Ishikawa (cell line): ENCODE measurements at regions not wholly inside any gene's neighbourhood (a gene's known extent, or its start where the extent isn't known, plus 50 kb on each side); places are given as distances from the start of the nearest gene placed in this dataset.

Source experiments
- CEBPB ChIP-seq: IDR thresholded peaks from 2 replicates; pipeline ENCODE4 v1.6.1; 2012
- CREB1 ChIP-seq: IDR thresholded peaks from 2 replicates; pipeline ENCODE4 v1.6.1; 2012; ENCODE audit warnings: low read depth
- EGR1 ChIP-seq: IDR thresholded peaks from 2 replicates; pipeline ENCODE4 v1.6.1; 2012
- EP300 ChIP-seq: IDR thresholded peaks from 2 replicates; pipeline ENCODE4 v1.6.1; 2012; ENCODE audit warnings: borderline replicate concordance
- FOXM1 ChIP-seq: IDR thresholded peaks from 2 replicates; pipeline ENCODE4 v1.6.1; 2012; ENCODE audit warnings: low read depth, borderline replicate concordance
- NFIC ChIP-seq: IDR thresholded peaks from 2 replicates; pipeline ENCODE4 v1.6.1; 2012
- RAD21 ChIP-seq: IDR thresholded peaks from 2 replicates; pipeline ENCODE4 v1.6.1; 2012; ENCODE audit warnings: low read depth
- TAF1 ChIP-seq: IDR thresholded peaks from 2 replicates; pipeline ENCODE4 v1.6.1; 2012; ENCODE audit warnings: low read depth, mild to moderate bottlenecking
- TCF12 ChIP-seq: IDR thresholded peaks from 2 replicates; pipeline ENCODE4 v1.6.1; 2012; ENCODE audit warnings: low read depth
- TEAD4 ChIP-seq: IDR thresholded peaks from 2 replicates; pipeline ENCODE4 v1.6.1; 2012
- YY1 ChIP-seq: IDR thresholded peaks from 2 replicates; pipeline ENCODE4 v1.6.1; 2012; ENCODE audit warnings: low read depth
- ZBTB7A ChIP-seq: IDR thresholded peaks from 2 replicates; pipeline ENCODE4 v1.6.1; 2012; ENCODE audit warnings: low read depth
- TF ChIP-seq, protein P1 (sequence below): IDR thresholded peaks from 2 replicates; pipeline ENCODE4 v1.6.1; 2012
- TF ChIP-seq, protein P2 (sequence below): IDR thresholded peaks from 2 replicates; pipeline ENCODE4 v1.6.1; 2012
- TF ChIP-seq, protein P3 (sequence below): IDR thresholded peaks from 2 replicates; pipeline ENCODE4 v1.6.1; 2012; ENCODE audit warnings: low read depth, mild to moderate bottlenecking

DNA sequence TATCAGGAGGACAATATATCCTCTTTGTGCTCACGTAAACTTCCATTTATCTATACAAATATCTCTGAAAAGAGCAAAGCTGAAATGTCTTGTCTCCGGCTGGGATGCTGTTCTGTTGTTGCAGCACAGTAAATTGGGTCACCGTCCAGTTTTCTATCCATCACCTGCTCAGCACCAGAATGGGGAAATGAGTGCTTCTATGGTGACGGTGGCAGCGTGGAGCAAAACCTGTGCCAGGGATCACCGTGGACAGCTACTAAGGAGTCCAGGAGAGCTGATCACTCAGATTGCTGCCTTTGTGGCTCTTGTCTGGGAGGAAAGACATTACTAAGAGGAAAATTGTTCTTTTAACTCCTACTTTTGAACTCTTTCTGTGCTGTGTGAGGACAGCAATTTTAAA is 531.6 kb downstream of the PSAT1 start:
- TF ChIP-seq EP300 (no peak), CREB1 (no peak), TCF12 (no peak), YY1 (no peak), TEAD4 (no peak), FOXM1 (no peak), NFIC (no peak), ZBTB7A (no peak), CEBPB (no peak), EGR1 (no peak), TAF1 (no peak), RAD21 (no peak)
- TF ChIP-seq, protein P1, sequence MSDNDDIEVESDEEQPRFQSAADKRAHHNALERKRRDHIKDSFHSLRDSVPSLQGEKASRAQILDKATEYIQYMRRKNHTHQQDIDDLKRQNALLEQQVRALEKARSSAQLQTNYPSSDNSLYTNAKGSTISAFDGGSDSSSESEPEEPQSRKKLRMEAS: no peak
- TF ChIP-seq, protein P2, sequence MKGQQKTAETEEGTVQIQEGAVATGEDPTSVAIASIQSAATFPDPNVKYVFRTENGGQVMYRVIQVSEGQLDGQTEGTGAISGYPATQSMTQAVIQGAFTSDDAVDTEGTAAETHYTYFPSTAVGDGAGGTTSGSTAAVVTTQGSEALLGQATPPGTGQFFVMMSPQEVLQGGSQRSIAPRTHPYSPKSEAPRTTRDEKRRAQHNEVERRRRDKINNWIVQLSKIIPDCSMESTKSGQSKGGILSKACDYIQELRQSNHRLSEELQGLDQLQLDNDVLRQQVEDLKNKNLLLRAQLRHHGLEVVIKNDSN: no peak
- TF ChIP-seq, protein P3, sequence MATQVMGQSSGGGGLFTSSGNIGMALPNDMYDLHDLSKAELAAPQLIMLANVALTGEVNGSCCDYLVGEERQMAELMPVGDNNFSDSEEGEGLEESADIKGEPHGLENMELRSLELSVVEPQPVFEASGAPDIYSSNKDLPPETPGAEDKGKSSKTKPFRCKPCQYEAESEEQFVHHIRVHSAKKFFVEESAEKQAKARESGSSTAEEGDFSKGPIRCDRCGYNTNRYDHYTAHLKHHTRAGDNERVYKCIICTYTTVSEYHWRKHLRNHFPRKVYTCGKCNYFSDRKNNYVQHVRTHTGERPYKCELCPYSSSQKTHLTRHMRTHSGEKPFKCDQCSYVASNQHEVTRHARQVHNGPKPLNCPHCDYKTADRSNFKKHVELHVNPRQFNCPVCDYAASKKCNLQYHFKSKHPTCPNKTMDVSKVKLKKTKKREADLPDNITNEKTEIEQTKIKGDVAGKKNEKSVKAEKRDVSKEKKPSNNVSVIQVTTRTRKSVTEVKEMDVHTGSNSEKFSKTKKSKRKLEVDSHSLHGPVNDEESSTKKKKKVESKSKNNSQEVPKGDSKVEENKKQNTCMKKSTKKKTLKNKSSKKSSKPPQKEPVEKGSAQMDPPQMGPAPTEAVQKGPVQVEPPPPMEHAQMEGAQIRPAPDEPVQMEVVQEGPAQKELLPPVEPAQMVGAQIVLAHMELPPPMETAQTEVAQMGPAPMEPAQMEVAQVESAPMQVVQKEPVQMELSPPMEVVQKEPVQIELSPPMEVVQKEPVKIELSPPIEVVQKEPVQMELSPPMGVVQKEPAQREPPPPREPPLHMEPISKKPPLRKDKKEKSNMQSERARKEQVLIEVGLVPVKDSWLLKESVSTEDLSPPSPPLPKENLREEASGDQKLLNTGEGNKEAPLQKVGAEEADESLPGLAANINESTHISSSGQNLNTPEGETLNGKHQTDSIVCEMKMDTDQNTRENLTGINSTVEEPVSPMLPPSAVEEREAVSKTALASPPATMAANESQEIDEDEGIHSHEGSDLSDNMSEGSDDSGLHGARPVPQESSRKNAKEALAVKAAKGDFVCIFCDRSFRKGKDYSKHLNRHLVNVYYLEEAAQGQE: no peak

DNA sequence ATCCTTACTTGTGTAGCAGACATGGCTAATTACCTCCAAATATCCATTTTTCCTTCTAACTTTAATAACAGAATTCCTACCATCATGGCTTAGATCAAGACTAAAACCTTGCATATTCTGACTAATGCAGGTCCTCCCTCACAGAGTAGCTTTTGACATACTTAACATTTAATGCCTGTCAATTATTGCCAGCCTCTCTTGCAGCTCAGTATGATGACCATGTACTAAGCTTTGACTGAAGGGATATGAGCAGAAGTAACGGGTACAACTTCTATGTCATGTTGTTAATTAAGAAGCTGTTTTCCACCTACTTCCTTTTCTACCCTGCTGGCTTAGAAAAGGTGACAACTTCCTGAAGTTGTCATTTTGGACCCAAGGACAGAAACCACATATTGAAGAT is 533.4 kb downstream of the PSAT1 start:
- TF ChIP-seq, protein P2: no peak
- TF ChIP-seq EP300 (no peak), EGR1 (no peak), YY1 (no peak), TAF1 (no peak), FOXM1 (no peak), NFIC (no peak), TCF12 (no peak), RAD21 (no peak), ZBTB7A (no peak), CREB1 (no peak), TEAD4 (no peak), CEBPB (no peak)
- TF ChIP-seq, protein P1: no peak
- TF ChIP-seq, protein P3: no peak

DNA sequence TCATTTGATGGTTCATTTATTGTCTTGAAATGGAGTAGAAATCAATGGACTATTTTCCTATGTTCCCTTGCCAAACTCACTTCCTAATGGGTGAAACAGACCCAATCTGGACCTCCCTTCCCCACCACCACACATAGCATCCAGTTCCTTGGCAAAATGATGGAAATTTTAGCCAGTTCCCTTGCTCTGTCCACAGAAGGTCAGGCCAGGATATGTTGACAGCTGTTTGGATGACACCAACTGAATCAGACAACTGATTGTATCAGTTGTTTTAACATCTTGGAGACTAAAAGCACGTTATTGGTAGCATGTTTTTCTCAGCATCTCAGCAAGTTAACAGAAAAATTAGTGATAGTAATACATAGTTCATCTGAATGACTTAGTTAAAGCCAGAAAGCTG is 534.8 kb downstream of the PSAT1 start:
- TF ChIP-seq TEAD4: no peak
- no peak for TF ChIP-seq EGR1
- TF ChIP-seq FOXM1: no peak
- no peak for TF ChIP-seq NFIC
- no peak for TF ChIP-seq EP300
- TF ChIP-seq, protein P3: no peak
- no peak for TF ChIP-seq TAF1
- TF ChIP-seq CREB1: no peak
- no peak for TF ChIP-seq ZBTB7A
- TF ChIP-seq YY1: no peak

DNA sequence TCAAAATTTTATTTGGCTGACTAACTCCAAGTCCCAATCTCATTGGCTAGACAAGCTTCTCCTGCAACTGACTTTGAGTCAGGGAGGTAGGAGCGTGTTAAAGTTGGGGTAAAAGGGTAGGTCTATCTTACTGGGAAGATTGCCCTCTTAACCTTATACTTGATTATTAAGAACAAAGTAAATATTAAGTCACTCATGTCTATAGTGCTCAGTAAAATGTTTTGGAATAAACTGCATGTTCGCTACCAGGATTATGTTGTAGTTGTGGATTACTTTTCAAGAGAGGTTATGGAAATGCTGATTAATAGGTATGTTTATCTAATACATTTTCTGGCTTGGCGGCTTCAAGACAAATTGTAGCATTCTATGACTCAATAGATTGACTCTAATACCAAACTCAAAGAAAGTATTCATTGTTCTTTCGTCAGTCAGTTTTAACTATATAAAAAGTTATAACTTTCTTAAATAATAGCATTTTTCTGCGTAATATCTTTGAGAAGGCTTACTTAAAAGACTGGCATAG is 539.1 kb downstream of the PSAT1 start:
- TF ChIP-seq CREB1: no peak
- TF ChIP-seq YY1: no peak
- TF ChIP-seq ZBTB7A: no peak
- TF ChIP-seq TEAD4: no peak
- no peak for TF ChIP-seq TCF12
- no peak for TF ChIP-seq CEBPB
- no peak for TF ChIP-seq NFIC
- TF ChIP-seq EP300: no peak
- no peak for TF ChIP-seq TAF1
- TF ChIP-seq, protein P3: no peak
- TF ChIP-seq, protein P2: no peak
- no peak for TF ChIP-seq FOXM1
- TF ChIP-seq, protein P1: no peak
- no peak for TF ChIP-seq RAD21
- TF ChIP-seq EGR1: no peak
